ENCODE measurements at regions not wholly inside any gene's neighbourhood (a gene's known extent, or its start where the extent isn't known, plus 50 kb on each side); places are given as distances from the start of the nearest gene placed in this dataset.

DNA sequence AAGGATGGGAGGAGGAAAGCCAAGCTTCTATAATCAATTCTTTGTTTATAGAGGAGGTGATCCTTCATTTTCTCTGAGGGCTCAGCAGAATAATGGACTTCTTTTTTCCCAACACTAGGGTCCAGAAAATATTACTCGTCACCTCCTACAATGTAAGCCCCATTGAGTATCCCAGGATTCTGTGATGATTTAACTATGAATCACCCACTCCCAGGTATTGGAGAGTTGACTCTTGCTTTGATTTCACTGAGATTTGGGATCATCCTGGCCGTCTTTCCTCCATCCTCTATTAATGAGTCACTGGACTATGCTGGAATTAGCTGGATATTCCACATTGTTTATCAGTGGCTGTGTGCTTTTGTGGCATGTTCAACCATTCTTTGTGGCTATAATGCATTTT is 452.0 kb downstream of the NPIPA7 start:
- no peak overlapping the region for H3K27ac Mint-ChIP-seq
- no peak for DNase-seq
- CTCF ChIA-PET, result no interaction called here
- H3K4me1 Mint-ChIP-seq, result no peaks in the 10 kb centered on the region
- no peaks in the 10 kb centered on the region for H3K36me3 Mint-ChIP-seq
- peaks cover 4% of the 10 kb centered on the region for H3K27me3 Mint-ChIP-seq
- H3K4me3 Mint-ChIP-seq, result no peak overlapping the region
- H3K9me3 Mint-ChIP-seq, result peaks cover 4% of the 10 kb centered on the region

DNA sequence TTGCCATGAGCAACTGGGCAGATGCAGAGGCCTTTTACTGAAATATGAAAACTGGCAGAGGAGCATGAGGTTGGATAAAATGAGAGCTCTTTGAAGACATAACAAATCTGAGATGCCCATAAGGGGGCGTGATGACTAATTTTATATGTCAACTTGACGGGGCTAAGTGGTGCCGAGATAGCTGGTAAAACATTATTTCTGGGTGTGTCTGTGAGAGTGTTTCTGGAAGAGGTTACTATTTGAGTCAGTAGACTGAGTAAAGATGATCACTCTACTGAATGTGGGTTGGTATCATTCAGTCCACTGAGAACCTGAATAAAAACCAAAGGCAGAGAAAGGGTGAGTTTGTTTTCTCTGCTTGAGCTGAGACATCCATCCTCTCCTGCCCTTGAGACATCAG is 454.2 kb downstream of the NPIPA7 start:
- CTCF ChIA-PET, result no interaction called here
- Mint-ChIP-seq H3K36me3 (no peaks in the 10 kb centered on the region), H3K4me1 (no peaks in the 10 kb centered on the region), H3K27ac (no peak overlapping the region), H3K9me3 (peaks cover 5% of the 10 kb centered on the region), H3K27me3 (peaks cover 4% of the 10 kb centered on the region), H3K4me3 (no peak overlapping the region)
- DNase-seq, result no peak

DNA sequence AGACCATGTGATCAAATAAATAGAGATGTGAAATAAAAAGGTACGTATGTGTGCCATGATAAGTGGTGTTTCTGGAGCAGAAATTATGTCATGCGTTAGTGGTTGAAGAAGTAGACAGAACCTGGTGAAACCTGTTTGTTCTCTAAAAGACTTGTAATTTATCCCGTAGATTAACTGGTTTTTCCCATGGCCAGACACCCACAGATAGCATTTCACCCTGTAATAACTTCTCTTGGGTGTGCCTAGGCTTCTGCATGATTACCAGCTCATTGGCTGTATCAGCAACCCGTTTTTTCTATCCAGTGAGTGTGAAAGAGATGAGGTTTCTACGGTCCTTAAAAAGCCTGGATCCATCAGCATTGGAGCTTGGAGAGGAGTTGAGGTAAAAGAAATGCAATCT is 471.3 kb downstream of the NPIPA7 start:
- Mint-ChIP-seq H3K27me3 (no peaks in the 10 kb centered on the region), H3K36me3 (no peaks in the 10 kb centered on the region), H3K9me3 (peaks cover 2% of the 10 kb centered on the region), H3K4me3 (no peak overlapping the region), H3K27ac (no peak overlapping the region), H3K4me1 (no peaks in the 10 kb centered on the region)
- no peak for DNase-seq
- CTCF ChIA-PET, result no interaction called here

DNA sequence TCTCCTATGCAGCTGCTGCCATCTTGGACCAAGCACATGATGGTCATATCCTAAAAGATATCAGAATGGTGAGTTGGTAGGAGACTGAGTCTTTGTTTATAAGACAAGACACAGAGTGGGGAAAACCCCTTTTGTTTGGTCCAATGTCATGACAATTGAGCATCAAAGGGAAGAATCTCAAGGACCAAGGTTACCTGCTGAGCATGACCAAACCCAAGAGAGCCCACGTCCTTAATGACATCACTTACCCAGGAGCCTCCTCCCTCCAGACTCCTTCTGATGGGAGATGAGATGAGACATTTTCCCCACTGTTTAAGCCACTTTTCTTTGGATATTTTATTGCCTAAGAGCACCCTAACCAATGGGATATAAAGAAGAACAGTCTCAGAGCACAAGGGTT is 478.1 kb downstream of the NPIPA7 start:
- Mint-ChIP-seq H3K36me3 (no peaks in the 10 kb centered on the region), H3K4me1 (no peaks in the 10 kb centered on the region), H3K4me3 (no peak overlapping the region), H3K9me3 (no peaks in the 10 kb centered on the region), H3K27me3 (peaks cover 11% of the 10 kb centered on the region), H3K27ac (no peak overlapping the region)
- no peak for DNase-seq
- CTCF ChIA-PET, result no interaction called here

DNA sequence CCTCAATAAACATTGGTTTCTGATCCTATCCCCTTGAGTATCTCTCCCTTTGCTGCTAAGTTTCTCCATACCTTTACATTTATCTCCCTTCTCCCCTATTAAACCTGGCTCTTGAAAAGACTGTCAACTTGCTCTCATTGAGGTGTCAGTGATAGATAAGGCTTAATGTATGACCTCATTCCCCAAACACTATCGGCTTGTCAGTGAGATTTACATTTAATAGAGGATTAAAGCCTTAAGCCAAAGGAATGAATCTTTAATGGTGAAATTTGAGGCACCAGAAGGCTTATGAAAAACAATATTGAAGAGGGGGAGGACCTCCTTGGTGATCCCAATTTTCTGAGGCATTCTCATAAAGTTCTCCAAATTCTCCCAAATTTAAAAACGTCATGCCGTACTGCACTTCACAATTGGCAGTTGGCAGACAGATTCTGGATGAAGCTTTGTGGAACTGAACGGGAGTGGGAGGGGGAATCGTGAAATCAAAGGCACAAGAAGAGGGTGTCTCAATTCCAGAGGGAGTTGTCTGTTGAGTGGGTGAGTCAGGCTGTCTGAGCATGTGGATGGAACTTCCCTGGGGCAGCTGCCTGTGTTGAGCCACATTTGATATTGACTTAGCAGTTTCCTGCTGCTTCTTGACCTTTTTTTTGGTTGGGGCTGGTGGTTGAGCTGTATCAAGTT is 478.8 kb downstream of the NPIPA7 start:
- peaks cover 11% of the 10 kb centered on the region for H3K27me3 Mint-ChIP-seq
- no peaks in the 10 kb centered on the region for H3K4me1 Mint-ChIP-seq
- no peak overlapping the region for H3K27ac Mint-ChIP-seq
- no peaks in the 10 kb centered on the region for H3K36me3 Mint-ChIP-seq
- H3K4me3 Mint-ChIP-seq, result no peak overlapping the region
- CTCF ChIA-PET, result interaction anchor here (0.6 kb wide), 2 partner anchors 306 to 674 kb away, joined by 3 read pairs; no protein-coding TSS in a partner anchor
- H3K9me3 Mint-ChIP-seq, result no peaks in the 10 kb centered on the region
- DNase-seq, result no peak

DNA sequence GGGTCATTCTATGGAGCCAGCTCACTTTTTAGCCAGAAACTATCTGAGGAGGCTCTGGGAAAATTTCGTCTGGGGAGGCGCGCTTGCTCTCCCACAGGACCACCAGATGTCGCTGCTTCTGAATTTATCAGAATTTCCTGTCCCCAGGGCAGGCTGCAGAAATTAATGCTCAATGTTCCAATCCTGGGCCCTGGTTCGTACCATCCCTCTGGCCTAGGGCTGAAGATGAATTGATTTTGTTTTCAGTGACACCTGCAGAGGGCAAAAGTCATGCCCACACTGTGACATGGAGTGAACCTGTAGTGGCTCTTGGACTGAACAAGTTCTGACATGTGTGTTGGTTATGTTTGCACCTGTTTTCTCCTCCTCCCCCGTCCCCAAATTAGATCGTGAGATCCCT is 482.6 kb downstream of the NPIPA7 start:
- no peak overlapping the region for H3K27ac Mint-ChIP-seq
- peaks cover 11% of the 10 kb centered on the region for H3K27me3 Mint-ChIP-seq
- no peaks in the 10 kb centered on the region for H3K9me3 Mint-ChIP-seq
- no peaks in the 10 kb centered on the region for H3K36me3 Mint-ChIP-seq
- CTCF ChIA-PET, result interaction anchor here (0.8 to 4.0 kb wide), 8 partner anchors 8 to 718 kb away, joined by 3 to 18 read pairs (median 3); no protein-coding TSS in a partner anchor
- H3K4me3 Mint-ChIP-seq, result no peak overlapping the region
- no peaks in the 10 kb centered on the region for H3K4me1 Mint-ChIP-seq
- DNase-seq, result peak; percentile 68

DNA sequence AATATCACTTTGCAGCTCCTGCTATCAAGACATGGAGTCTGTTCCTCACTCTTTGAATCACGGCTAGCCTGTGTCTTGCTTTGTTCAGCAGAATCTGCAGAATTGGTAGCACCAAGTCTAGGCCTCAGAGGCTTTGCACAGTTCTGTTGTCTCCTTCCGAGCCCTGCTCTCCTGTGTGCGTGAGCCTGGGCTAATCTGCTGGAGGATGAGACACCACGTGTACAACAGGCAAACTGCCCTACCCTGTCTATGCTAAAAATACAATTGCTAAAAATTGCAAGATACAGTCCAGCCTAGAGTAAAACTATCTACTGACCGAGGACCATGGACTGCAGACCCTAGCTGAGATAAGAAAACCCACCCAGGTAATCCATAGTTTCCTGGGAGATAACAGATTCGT is 484.7 kb downstream of the NPIPA7 start:
- Mint-ChIP-seq H3K36me3 (no peaks in the 10 kb centered on the region), H3K9me3 (no peaks in the 10 kb centered on the region), H3K27me3 (peaks cover 6% of the 10 kb centered on the region), H3K27ac (no peak overlapping the region), H3K4me3 (no peak overlapping the region), H3K4me1 (no peaks in the 10 kb centered on the region)
- CTCF ChIA-PET, result interaction anchor here (0.5 to 4.0 kb wide), 2 partner anchors 551 to 715 kb away, joined by 3 to 18 read pairs; no protein-coding TSS in a partner anchor
- DNase-seq, result no peak

DNA sequence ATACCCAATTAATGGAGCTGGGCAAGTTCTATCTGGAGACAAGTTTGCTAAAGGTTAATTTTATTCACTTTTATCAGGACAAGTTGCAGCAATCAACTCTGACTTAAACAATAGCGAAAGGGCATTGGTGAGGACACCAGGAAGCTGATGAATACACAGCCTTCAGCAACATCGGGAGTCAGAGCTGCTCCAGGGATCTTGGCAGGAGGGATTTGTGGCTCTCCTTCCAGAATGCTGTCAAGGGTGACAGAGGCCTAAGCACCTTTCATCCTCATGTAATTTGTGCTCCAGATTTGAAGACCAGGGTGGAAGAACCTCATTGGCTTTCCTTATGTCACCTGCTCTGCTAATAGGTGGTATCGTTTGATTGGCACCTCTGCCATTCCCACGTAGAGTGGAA is 485.6 kb downstream of the NPIPA7 start:
- CTCF ChIA-PET, result interaction anchor here (0.9 kb wide), 1 partner anchor 17 kb away, joined by 3 read pairs; no protein-coding TSS in a partner anchor
- Mint-ChIP-seq H3K4me3 (no peak overlapping the region), H3K27me3 (peaks cover 11% of the 10 kb centered on the region), H3K9me3 (no peaks in the 10 kb centered on the region), H3K27ac (no peak overlapping the region), H3K4me1 (no peaks in the 10 kb centered on the region), H3K36me3 (no peaks in the 10 kb centered on the region)
- no peak for DNase-seq

DNA sequence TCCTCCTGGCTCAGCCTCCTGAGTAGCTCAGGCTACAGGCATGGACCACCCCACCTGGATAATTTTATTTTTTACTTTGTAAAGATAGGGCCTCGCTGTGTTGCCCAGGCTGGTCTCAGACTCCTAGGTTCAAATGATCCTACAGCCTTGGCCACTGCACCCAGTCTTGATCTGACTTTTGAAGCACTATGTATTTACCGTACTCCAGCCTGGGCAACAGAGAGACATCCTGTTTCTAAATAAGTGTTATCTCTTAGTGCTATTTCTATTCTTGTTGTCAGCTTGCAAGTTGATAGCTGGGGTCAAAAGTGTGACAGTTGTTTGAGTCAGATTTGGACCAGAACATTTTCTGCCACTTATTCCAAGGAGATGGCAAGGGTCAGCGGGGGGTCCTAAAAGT is 486.4 kb downstream of the NPIPA7 start:
- H3K27me3 Mint-ChIP-seq, result peaks cover 12% of the 10 kb centered on the region
- no peak overlapping the region for H3K27ac Mint-ChIP-seq
- H3K4me1 Mint-ChIP-seq, result no peaks in the 10 kb centered on the region
- H3K4me3 Mint-ChIP-seq, result no peak overlapping the region
- no peaks in the 10 kb centered on the region for H3K36me3 Mint-ChIP-seq
- DNase-seq, result no peak
- no peaks in the 10 kb centered on the region for H3K9me3 Mint-ChIP-seq
- CTCF ChIA-PET, result interaction anchor here (0.9 to 1.1 kb wide), 2 partner anchors 17 to 34 kb away, joined by 3 read pairs; no protein-coding TSS in a partner anchor

DNA sequence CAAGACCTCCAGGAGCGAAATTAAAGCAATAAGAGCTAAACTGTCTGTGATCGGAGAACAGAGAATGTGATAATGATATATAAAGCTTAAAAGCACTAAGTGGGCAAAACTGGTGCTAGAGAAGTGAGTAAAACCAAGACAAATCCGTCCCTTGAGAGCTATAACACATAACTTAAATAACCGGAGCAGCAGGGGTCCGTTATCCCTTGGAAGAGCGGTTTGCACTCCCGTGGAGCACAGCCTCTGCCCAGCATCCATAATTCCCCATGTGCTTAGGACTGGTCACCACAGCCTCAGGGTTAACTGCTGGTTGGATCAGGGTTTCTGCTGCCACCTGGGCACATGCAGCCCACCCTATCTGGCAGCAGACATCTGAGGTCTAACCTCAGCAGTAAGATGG is 489.0 kb downstream of the NPIPA7 start:
- Mint-ChIP-seq H3K36me3 (no peaks in the 10 kb centered on the region), H3K27ac (no peak overlapping the region), H3K9me3 (no peaks in the 10 kb centered on the region), H3K4me3 (no peak overlapping the region), H3K27me3 (peaks cover 12% of the 10 kb centered on the region), H3K4me1 (no peaks in the 10 kb centered on the region)
- CTCF ChIA-PET, result no interaction called here
- no peak for DNase-seq

DNA sequence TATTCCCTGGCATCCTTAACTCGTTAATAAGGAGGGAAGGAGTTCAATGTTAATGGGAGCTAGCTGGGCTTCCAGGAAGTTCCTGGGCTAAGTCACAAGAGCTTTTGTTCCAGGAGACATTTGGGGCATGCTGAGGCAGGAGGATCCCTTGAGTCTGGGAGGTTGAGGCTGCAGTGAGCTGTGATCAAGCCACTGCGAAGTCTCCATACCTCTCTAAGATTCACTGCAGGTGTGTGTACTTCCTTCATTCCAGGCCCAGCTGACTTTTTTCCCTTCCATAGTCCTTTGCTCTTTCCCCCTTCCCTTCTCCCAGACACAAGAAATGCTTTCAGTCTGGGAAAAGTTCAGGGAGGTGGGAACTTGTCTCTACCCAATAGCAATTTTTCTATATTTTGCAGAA is 489.8 kb downstream of the NPIPA7 start:
- H3K27ac Mint-ChIP-seq, result no peak overlapping the region
- peaks cover 12% of the 10 kb centered on the region for H3K27me3 Mint-ChIP-seq
- no peaks in the 10 kb centered on the region for H3K36me3 Mint-ChIP-seq
- H3K9me3 Mint-ChIP-seq, result no peaks in the 10 kb centered on the region
- no peak overlapping the region for H3K4me3 Mint-ChIP-seq
- H3K4me1 Mint-ChIP-seq, result no peaks in the 10 kb centered on the region
- no peak for DNase-seq
- CTCF ChIA-PET, result no interaction called here

DNA sequence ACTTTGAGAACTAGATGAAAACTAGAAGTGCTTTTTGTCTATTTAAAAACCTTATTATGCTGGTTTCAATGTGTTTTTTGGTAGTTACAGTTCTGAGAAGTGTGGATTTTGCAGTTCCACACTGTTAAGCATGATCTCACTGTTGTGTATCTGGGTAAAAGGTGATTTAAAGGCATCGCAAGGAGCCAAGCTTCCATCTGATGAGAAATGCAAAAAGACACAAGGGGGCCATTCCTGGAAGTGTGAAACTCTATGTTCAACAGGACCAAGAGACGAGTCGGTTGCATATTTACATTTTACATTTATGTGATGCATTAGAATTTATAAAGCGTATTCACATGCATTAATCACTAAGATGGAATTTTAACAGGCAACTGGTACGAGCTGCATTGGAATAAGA is 490.8 kb downstream of the NPIPA7 start:
- CTCF ChIA-PET, result no interaction called here
- Mint-ChIP-seq H3K36me3 (no peaks in the 10 kb centered on the region), H3K27me3 (peaks cover 12% of the 10 kb centered on the region), H3K9me3 (no peaks in the 10 kb centered on the region), H3K4me3 (no peak overlapping the region), H3K27ac (no peak overlapping the region), H3K4me1 (no peaks in the 10 kb centered on the region)
- no peak for DNase-seq

DNA sequence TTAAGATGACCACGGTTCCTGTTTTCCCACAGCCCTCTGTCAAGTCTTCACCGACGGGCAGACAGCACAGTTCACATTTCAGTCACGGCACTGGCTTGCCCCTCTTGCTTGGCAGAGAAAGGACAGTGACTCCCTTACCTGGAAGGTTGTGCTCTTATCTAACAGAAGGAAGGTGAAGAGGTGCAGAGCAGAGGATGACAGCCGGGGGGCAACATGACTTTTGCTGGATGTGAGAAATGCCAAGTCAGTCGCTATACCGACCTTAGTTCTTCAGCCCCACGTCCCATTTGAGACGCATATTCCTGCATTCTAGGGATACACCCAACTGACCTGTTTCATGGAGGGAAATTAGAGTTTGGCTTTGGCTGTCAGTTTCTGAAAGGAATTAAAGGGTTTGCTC is 492.3 kb downstream of the NPIPA7 start:
- Mint-ChIP-seq H3K4me1 (no peaks in the 10 kb centered on the region), H3K4me3 (no peak overlapping the region), H3K27ac (no peak overlapping the region), H3K36me3 (no peaks in the 10 kb centered on the region), H3K9me3 (no peaks in the 10 kb centered on the region), H3K27me3 (peaks cover 12% of the 10 kb centered on the region)
- DNase-seq, result no peak
- CTCF ChIA-PET, result no interaction called here

DNA sequence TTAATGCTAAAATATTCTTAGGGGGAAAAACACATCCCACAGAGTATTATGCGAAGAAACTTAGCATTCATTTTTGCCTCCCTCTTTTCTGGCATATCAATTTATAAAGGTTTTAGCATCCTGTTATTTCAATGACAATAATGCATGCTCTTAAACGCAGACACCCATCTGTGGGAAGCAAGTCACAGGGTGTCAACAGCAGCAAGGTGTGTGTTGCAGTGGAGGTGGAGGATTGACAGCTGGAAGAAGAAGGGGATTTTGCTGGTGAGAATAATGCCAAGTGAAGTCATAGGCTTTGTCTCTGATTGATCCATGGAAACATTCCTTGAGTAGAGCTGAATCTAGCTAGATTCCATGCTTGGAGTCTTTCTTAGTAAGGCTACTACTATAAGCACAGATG is 498.1 kb downstream of the NPIPA7 start:
- Mint-ChIP-seq H3K27ac (no peak overlapping the region), H3K4me3 (no peak overlapping the region), H3K36me3 (no peaks in the 10 kb centered on the region), H3K4me1 (no peaks in the 10 kb centered on the region), H3K9me3 (no peaks in the 10 kb centered on the region), H3K27me3 (peaks cover 4% of the 10 kb centered on the region)
- CTCF ChIA-PET, result no interaction called here
- DNase-seq, result no peak

DNA sequence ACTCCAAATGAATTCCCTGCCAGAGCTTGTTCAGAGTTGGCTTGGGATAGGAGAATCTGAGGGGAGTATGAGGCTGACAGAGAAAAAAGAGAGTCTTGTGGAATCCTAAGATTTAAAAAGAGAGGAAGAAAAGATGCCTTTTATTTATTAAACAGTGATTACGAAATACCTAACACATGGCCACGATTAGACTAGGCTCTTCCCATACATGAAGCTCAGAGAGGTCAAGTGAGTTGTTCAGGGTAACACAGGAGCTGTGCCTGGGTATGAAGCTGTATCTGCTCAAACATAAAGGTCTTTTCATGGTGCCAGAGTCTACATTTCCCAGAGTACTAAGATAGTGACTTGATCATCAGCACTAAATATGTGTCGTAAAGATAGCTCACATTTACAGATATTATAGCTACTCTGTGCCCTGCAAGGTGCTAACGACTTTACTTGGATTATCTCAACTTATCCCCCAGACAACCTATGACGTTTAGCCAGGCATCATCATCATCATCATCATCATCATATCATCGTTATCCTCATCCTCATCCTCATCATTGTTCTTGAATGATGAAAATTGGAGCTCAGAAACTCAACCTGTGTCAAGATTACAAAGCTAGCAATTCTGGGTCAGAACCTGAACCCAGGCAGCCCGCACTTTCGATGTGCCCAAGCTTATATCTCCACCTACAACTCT is 500.8 kb downstream of the NPIPA7 start:
- H3K4me1 Mint-ChIP-seq, result no peaks in the 10 kb centered on the region
- H3K36me3 Mint-ChIP-seq, result no peaks in the 10 kb centered on the region
- H3K4me3 Mint-ChIP-seq, result no peak overlapping the region
- DNase-seq, result no peak
- H3K9me3 Mint-ChIP-seq, result no peaks in the 10 kb centered on the region
- CTCF ChIA-PET, result no interaction called here
- peaks cover 8% of the 10 kb centered on the region for H3K27me3 Mint-ChIP-seq
- H3K27ac Mint-ChIP-seq, result no peak overlapping the region
